ENCODE measurements at regions not wholly inside any gene's neighbourhood (a gene's known extent, or its start where the extent isn't known, plus 50 kb on each side); places are given as distances from the start of the nearest gene placed in this dataset.

DNA sequence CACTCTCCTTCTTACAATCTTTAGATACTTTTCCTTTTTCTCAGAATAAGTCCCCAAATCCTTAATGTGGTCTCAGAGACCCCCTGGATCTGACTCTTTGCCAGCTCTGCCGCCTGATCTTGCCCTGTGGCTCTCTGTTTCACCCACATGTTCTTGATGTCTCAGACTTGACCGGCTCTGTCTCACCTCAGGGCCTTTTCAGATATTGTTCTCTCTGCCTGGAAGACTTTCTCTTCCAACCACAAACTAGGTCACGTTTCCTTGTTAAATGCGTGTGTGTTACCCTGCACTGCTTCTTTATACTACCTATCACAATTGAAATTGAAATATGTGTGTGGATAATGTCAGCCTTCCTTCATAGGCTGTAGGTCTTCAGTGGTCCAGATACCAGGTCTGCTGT lies 265.4 kb upstream of the NUDT12 start:
- TF ChIP-seq, protein P1, sequence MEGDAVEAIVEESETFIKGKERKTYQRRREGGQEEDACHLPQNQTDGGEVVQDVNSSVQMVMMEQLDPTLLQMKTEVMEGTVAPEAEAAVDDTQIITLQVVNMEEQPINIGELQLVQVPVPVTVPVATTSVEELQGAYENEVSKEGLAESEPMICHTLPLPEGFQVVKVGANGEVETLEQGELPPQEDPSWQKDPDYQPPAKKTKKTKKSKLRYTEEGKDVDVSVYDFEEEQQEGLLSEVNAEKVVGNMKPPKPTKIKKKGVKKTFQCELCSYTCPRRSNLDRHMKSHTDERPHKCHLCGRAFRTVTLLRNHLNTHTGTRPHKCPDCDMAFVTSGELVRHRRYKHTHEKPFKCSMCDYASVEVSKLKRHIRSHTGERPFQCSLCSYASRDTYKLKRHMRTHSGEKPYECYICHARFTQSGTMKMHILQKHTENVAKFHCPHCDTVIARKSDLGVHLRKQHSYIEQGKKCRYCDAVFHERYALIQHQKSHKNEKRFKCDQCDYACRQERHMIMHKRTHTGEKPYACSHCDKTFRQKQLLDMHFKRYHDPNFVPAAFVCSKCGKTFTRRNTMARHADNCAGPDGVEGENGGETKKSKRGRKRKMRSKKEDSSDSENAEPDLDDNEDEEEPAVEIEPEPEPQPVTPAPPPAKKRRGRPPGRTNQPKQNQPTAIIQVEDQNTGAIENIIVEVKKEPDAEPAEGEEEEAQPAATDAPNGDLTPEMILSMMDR (IDR thresholded peaks at IDR 0.05; ENCODE audit: poor library complexity): no peak
- TF ChIP-seq EZH2 (IDR thresholded peaks at IDR 0.05; ENCODE audit: borderline replicate concordance) (no peak), EZH2phosphoT487 (IDR thresholded peaks at IDR 0.05; ENCODE audit: low read depth, severe bottlenecking, unreplicated experiment) (no peak)
